T-helper 9 cell (primary cell): ENCODE measurements at regions not wholly inside any gene's neighbourhood (a gene's known extent, or its start where the extent isn't known, plus 50 kb on each side); places are given as distances from the start of the nearest gene placed in this dataset.

ENCODE experiments used
- DNase-seq: peaks from one replicate; pipeline ENCODE4 v3.0.0-alpha.2; 2020

- DNase-seq: no peak
These were observed 73.1 kb downstream of the IRF8 start for GRCh38 chr16:85971902-85972638.

- DNase-seq: no peak
These were observed 75.7 kb downstream of the IRF8 start for GRCh38 chr16:85974428-85975375.

GRCh38 chr16:85975451-85975981 lies 76.6 kb downstream of the IRF8 start:
- no peak for DNase-seq

GRCh38 chr16:85978291-85978775 lies 79.4 kb downstream of the IRF8 start:
- no peak for DNase-seq

DNA sequence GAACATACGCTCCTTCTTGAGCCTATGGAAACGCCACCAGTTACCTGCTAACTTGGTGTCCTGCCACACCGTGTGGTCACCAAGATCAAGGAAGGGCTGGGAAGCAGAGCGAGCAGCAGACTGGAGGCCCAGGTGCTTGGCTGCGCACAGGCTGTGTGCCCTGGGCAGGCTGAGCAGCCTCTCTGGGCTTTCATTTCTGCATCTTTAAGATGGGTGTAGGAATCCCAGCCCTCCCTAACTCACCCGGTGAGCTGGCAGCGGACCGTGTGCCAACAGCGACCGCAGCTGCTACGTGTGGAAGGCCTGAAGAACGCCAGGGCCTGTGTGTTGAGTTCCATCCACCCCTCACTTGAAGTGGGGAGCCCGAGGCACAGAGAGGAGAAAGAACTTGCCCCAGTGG lies 80.0 kb downstream of the IRF8 start:
- no peak for DNase-seq

DNA sequence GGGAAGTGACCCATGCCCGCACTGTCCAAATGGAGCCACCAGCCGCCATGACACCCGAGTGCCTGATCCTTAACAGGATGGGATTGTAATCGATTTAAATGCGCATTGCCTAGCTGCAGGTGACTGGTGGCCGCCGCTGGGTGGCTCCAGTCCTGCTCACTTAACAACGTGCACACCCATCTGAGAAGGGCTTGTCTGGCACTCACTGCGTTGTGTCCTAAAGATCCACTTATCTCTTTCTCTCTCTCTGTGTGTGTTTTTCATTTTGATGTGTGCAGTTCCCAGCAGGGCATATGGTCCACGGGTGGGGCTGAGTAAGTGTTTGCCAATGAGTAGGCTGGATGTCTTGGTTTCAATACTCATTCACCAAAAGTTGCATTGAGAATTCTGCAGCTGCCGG lies 80.6 kb downstream of the IRF8 start:
- no peak for DNase-seq

DNA sequence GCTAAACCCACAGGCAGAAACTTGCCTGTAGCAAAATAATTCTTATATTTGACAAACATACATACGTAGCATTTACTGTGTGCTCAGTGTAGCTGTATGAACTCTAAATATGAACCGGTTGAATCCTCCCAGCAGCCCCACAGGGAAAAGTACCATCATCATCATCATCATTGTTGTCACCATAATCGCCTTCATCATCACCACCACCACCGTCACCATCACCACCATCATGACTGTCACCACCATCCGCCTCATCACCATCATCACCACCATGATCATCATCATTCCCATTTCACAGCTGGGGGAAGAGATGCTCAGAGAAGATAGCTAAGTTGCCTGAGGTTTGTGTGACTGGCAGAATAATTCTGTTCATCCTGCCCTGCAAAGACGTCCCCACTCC lies 81.7 kb downstream of the IRF8 start:
- no peak for DNase-seq

DNA sequence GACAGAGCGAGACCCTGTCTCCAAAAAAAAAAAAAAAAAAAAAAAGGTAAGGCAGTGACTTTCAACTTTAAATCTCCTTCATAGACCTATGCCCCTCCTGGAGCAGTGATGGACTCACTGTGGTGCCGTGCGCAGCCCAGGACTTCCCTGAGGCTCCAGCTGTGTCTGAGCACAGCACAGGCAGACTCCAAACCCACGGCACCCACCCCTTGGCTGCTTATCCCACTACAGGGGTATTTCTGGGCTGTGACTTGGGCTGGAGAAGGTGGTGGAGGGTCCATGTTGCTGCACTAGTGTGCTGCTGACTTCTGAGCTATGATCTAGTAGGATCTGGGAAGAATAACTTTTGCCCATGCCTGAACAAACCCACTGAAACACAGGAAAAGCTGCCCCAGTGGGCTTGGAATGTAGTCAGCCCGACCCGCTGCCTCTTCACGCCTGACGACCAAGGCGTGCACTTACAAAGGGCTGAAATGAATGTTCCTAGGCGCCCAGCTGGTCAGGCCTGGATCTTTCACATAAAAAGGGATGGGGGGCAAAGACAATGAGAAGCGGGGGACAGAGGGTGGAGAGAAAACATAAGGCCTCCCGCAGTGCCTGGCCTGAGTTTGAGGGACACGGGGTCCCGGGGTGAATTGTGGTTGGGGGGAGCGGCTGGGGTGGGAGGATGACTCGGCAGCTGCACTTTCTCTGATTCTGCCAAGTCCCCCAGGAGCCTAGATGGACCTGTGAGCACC lies 83.0 kb downstream of the IRF8 start:
- no peak for DNase-seq

GRCh38 chr16:85982563-85982939 lies 83.6 kb downstream of the IRF8 start:
- no peak for DNase-seq

DNA sequence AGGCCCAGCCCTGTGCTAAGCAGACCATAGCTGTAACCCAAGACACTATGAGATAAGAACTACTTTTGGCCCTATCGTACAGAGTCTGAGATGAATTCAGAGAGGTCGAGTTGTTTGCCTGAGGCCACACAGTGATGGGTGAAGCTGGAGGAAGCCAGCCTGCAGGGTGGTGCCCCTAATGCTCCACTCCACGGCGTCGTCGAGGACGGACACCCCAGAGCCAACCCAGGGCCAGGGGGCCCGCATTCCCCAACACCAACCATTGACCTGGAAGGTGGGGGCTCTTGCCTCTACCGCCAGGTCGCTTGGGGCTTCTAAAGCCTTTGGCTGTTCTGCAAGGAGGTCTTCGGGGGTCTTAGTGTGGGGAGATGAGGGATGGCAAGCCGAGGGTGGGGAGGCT lies 84.1 kb downstream of the IRF8 start:
- no peak for DNase-seq

DNA sequence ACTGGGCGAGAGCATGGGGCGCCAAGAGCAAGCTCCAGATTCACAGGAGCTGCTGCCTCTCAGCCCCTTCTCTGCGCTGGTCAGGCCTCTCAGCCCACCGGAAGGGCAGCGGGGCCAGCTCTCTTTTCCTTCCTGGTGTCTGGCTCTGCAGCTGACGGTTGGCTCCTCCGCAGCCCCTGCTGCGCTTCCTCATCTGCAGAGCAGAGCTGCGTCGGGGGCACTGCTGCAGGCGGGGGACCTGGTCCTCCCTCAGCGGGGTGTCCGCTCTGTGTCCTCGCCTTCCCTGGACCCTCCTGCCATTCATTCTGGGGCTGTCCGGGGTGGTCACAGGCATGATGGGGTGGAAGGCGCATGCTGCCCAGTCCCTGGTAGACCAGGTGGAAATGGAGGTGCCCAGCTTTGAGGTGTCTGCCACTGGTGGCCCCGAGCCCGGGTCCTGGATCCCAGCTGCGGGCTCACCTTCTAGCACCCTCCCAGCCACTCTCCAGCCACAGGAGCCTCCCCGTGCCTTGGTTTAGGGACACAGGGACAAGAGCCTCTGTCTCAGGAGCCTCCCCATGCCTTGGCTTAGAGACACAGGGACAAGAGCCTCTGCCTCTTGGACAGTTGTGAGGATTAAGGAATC lies 84.8 kb downstream of the IRF8 start:
- no peak for DNase-seq

DNA sequence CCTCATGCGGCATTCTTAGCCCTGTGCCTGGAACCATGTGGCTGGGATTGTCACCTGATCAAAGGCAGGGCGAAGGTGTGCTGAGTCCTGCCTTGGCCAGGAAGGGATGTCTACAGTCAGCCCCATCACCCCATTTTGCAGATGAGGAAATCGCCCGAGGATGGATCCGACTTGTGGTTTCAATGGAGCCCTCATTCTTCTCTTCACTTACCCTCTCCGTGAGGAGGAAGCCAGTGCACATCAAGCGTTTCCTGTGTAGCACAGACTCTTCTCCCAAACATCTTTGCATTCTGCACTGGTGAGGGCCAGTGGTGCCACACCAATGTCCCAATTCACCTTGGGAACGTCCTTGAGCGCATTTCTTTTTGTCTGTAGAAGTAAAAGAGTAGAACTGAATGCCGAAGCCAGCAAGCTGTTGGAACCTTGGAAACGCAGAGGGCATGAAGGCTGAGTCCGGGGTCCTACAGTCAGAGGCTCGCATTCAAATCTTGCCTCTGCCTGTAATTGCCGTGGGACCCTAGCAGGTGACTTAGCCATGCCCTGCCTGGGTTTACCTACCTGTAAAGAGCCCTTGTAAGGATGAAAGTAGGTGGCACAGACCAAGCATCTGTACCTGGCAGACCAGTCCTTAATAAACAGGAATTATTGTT lies 85.4 kb downstream of the IRF8 start:
- no peak for DNase-seq

DNA sequence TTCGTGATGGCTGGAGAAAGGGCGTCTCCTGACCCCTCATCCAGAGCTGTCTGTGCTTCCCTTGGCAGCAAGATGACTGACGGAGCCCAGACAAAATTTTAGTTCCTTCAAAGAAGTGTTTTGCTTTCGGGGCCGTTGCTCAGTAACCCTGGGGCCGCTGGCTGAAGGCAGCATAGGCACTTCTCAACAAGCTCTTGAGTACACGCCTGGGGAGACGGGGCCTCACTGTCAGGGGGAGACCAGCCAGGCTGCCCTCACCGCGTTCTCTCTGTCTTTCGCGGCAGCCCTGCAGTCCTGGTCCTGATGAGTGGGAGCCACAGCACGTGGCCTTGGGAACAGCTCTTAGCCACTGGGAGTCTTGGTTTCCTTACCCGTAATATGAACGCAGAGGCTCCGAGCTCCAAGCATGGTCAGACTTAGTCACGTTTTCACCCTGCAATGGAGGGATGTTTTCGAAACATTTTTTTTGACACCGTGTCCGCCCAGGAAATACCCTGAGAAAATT lies 86.0 kb downstream of the IRF8 start:
- no peak for DNase-seq

GRCh38 chr16:85986931-85987749 lies 88.2 kb downstream of the IRF8 start:
- DNase-seq: peak; percentile 43

GRCh38 chr16:85987750-85988078 lies 88.8 kb downstream of the IRF8 start:
- DNase-seq: no peak

DNA sequence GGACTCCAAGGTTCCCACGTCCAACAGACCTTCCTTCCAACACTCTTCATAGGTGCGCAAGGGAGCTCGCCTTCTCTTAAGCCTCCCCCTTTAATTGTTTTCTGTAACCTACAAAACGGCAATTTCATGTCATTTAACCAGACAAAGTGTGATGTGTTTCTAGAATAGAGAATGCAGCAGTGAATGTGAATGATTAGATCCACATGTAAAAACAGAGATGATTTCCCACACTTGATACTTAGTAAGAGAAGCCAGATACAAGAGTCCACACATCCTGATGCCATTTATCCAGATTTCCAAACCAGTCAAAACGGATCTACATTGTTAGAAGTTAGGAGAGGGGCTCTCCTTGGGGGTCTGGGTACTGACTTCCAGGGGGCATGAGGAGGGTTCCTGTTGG lies 89.3 kb downstream of the IRF8 start:
- no peak for DNase-seq

DNA sequence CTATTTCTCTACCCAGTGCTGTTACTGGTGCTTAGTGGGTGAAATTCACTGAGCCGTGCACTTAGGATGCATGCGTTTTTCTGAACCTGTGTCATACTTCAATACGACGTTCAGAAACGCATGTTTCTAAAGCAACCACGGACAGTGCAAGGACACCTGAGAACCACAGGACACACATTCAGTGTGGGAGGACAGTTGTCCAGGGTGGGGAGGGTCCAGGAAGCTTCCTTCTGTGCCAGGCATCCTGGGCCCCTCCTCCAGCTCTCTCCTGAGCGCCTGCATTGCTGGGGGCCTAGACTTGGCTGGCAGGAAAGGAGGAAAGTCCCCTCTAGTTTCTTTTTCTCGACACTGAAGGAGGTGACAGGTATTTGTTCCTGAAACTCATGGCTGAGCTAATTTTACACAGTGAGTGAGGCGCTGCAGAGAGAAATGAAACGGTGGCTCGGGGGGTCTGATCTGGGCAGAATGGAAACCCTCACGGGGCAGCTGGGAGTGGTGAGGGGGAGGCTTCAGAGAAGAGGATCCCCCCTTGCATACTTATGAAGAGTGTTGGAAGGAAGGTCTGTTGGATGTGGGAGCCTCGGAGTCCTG lies 89.9 kb downstream of the IRF8 start:
- no peak for DNase-seq

DNA sequence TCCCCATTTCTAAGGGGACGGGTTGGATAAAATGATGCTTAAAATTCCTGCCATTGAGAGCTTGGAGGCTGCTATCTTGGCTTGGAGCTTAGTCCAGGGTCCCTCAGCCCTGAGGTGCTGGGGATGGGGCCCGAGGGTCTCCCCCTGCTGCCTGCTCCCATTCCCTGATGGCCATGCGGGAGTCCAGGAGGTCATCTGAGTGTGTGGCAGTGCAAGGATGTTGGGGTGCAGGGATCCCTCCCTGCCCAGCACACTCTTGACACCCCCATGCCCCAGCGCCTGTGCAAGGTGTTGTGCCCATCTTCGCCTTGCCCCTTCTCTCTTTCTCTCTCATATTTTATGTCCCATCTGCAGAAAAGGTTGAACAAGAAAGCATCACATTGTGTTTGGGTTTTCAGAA lies 90.4 kb downstream of the IRF8 start:
- DNase-seq: no peak

GRCh38 chr16:85989863-85990643 lies 91.1 kb downstream of the IRF8 start:
- no peak for DNase-seq

GRCh38 chr16:85990861-85991301 lies 91.9 kb downstream of the IRF8 start:
- no peak for DNase-seq
